RPMI7951 (cell line): ENCODE measurements at regions not wholly inside any gene's neighbourhood (a gene's known extent, or its start where the extent isn't known, plus 50 kb on each side); places are given as distances from the start of the nearest gene placed in this dataset.
"Not testable (repeated sequence)": the region's sequence is repeated elsewhere in the genome, so short reads cannot be mapped to it uniquely, and the experiment has no call there.

ENCODE experiments used
- DNase-seq: peaks from one replicate; pipeline ENCODE4 v3.0.0-alpha.2; 2012; ENCODE audit warnings: low read depth

GRCh38 chr3:106073806-106074205 lies 205.0 kb upstream of the CBLB start:
- not testable (repeated sequence) for DNase-seq

DNA sequence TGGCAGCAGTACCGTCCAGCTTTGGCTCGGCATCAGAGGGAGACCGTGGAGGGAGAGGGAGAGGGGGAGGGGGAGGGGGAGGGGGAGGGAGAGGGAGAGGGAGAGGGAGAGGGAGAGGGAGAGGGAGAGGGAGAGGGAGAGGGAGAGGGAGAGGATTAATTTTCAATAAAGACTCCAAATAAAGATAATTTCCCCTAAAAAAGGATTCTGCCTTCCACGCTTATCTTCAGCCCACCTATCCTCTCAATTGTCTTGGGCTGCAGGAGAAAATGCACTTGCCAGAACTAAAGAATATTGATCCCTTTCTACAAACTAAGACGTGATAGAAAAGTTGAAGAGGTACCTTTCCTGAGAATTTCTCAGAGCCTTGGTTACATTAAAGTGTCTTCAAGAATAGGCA lies 206.9 kb upstream of the CBLB start:
- not testable (repeated sequence) for DNase-seq

- DNase-seq = no peak
Measured at GRCh38 chr3:106078635-106079034, 209.8 kb upstream of the CBLB start.

- DNase-seq = no peak
Measured at GRCh38 chr3:106082616-106083015, 213.8 kb upstream of the CBLB start.

GRCh38 chr3:106083207-106083606 lies 214.4 kb upstream of the CBLB start:
- no peak for DNase-seq

GRCh38 chr3:106083854-106084253 lies 215.0 kb upstream of the CBLB start:
- DNase-seq = no peak

DNA sequence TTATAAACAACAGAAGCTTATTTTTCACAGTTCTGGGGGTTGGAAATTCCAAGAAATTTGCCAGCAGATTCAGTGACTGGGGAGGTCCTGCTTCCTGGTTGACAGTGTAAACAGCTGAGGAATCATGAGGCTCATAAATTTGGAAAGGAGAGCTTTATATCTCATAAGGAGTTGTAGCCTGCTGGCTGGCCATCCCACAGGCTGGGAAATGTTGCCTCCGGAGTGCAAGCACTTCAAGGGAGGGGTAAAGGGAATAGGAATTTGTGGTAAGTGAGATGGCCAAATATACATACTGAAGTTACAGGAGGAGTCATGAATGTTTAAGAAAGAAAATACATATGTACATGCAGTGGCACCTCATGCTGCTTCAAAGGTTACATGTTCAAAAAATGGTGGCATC lies 217.2 kb upstream of the CBLB start:
- no peak for DNase-seq

DNA sequence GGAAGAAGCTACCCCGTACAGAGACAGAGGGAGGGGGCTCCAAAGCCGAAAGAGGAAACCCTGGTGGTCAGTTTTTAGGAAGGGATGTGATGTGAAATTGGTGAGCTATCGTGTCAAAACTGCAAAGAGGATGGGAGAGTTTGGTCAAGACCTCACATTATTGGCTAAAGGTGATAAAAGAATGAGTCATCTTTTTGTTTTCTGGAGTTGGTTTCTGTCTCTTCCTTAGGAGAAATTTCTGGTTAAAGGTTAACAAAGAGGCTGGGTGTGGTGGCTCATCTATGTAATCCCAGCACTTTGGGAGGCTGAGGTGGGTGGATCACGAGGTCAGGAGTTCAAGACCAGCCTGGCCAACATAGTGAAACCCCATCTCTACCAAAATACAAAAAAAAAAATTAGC lies 217.8 kb upstream of the CBLB start:
- DNase-seq = peak; percentile 24

DNA sequence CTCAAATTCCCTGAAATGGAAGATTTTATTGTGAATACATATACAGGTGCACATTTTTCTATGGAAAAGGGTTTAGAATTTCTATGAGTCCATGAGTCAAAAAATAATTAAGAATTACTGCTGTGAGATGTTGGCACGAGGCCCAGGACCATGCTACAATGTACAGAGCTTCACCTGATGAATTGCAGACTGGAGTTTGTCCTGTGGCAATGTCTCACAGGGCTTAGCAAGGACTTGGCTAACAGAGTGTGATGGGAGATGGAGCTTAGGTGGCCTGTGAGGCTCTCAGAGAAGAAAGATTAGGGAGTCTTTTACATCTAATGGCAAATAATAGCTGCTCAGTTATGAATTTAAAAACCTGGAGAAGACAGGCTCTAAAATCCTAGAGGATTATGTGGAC lies 219.5 kb upstream of the CBLB start:
- no peak for DNase-seq

DNA sequence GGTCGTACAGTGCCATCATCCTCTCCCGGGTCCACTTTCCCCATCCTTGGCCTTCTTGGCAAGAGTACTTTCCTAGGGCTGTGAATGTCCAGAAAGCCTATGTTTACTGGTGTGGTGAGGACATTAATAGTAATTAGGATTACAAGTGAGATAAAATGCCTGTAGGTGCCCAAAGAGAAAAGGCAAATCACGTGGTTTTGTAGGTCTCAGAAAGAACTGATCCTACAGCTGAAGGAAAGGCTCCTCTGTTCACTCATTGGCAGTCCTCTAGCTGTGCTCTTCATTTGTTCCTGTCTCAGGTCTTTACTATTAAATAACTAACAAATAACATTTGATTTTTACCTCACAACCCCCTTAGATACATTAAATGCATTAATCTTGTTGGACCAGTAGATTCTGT lies 220.1 kb upstream of the CBLB start:
- DNase-seq = no peak

GRCh38 chr3:106089806-106090205 lies 221.0 kb upstream of the CBLB start:
- DNase-seq = no peak

DNA sequence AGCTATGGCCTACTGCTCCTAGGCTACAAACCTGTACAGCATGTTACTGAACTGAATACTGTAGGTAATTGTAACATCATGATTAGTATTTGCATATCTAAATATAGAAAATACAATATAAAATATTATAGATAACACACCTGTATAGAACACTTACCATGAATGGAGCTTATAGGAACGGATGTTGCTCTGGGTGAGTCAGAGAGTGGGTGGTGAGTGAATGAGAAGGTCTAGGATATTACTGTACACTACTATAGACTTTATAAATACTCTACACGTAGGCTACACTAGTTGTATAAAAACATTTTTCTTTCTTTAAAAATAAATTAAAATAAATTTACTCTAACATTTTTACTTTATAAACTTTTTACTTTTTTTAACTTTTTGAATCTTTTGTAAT lies 224.0 kb upstream of the CBLB start:
- no peak for DNase-seq

DNA sequence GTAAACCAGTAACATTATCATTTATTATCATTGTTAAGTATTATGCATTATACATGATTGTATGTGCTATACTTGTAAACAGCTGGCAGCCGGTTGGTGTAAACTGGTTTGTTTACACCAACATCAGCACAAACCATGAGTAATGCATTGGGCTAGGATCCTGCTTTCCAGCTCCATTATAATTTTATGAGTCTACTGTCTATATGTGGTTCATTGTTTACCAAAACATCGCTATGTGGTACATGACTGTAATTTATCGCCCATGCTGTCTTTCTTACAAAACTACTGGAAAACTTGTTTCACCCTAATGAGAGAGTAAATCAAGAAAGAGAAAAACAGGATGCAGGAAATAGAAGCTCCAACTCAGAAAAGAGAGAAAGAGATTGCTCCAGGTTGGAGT lies 224.8 kb upstream of the CBLB start:
- no peak for DNase-seq

GRCh38 chr3:106097817-106098435 lies 229.1 kb upstream of the CBLB start:
- no peak for DNase-seq

DNA sequence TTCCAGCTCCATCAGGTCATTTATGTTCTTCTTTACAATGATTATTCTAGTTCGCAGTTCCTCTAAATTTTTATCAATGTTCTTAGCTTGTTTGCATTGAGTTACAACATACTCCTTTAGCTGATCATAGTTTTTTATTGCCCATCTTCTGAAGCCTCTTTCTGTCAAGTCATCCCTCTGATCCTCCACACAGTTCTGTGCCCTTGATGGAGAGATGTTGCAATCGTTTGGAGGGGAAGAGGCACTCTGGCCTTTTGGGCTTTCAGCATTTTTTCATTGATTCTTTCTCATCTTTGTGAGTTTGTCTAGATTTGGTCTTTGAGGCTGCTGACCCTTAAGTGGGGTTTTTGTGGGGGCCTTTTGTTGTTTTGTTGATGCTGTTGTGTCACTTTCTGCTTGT lies 234.6 kb upstream of the CBLB start:
- DNase-seq = no peak

GRCh38 chr3:106104078-106104477 lies 235.3 kb upstream of the CBLB start:
- DNase-seq = no peak

DNA sequence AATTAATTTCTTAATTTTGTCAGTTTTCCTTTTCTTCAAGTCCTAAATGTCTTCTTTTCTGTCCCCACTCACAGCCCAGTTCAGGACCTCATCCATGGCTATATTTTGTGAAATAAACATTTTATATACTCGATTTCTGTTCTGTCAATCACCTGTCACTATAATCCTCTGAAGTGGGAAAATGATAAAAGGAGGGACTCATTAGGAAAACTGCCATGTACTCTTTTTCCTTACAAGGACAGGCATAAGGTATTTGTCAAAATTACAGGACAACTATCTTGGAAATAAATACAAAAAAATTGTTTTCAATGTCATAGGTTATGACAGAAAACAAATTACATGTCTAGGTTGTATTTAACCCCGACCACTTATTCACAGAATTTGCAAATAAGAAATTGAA lies 240.1 kb upstream of the CBLB start:
- no peak for DNase-seq

DNA sequence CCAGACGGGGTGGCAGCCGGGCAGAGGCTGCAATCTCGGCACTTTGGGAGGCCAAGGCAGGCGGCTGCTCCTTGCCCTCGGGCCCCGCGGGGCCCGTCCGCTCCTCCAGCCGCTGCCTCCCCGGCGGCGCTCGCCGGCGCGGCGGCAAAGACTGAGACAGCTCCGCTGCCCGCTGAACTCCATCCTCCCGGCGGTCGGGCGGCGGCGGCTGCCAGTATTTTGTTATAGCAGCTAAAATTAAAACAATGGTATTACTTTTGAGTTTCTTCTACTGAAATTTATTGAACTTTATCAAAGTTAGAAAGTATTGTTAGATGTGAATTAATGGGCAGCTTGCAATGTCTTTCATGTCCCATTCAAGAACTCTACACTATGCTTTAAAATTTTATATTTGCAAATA lies 243.7 kb upstream of the CBLB start:
- not testable (repeated sequence) for DNase-seq

DNA sequence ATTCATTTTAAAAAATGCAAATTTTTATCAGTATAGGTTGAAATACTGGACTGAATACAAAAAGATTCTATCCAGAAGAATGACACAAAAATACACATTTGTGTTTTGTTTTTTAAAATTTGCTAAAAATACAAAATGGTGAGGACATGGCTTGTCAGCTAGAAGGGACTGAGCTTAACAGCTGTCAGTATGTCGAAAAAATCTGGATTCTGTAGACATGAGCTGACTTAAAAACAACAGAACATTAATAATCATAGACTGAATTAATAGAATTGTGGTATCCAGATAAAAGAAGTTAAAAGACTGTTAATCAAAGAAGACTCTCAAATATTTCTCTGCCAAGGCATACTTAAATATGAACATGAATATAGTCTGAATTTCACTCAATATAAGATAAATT lies 244.9 kb upstream of the CBLB start:
- no peak for DNase-seq

DNA sequence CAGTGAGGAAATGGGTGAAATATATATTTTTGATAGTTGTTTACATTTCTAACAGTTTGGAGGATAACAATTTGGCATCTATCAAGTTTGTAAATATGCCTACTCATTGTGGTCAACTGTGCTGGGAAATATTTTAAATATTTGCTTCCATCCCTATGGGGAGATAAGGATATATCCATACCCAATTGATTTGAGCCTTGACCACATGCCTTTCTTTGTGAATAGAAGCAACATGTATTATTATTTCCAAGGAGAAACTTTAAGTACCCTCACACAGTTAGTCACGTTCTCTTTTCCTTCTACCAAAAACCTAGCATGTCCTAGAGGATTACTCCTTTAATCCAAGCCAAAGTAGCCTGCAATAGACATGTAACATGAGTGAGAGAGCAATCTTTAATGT lies 245.4 kb upstream of the CBLB start:
- DNase-seq = peak; percentile 41

- peak; percentile 31 for DNase-seq
Measured at GRCh38 chr3:106114848-106115247, 246.0 kb upstream of the CBLB start.

- no peak for DNase-seq
Measured at GRCh38 chr3:106115557-106115956, 246.7 kb upstream of the CBLB start.

GRCh38 chr3:106116733-106117489 lies 248.1 kb upstream of the CBLB start:
- no peak for DNase-seq

DNA sequence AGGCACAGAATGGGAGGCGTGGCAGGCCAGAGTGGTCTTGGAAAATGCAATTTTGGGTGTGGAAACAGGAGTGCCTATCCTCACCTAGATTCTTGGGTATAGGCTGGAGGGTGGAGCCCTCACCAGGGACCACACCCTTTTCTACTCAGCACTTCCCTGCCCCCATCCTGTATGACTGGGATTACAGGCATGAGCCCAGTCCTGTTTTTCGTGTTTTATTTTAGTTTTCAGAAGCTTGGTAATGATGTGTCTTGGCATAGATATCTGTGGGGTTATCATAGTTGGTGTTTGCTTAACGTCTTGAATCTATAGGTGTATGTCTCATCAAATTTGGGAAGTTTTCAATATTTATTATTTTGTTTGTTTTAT lies 248.7 kb upstream of the CBLB start:
- DNase-seq = no peak
